Tibial nerve (tissue), 4 donors: ENCODE measurements at regions not wholly inside any gene's neighbourhood (a gene's known extent, or its start where the extent isn't known, plus 50 kb on each side); places are given as distances from the start of the nearest gene placed in this dataset.

Experiments used
- DNase-seq, 2 donors: peaks; one replicate each; pipeline ENCODE4 v3.0.0-alpha.2; 2019; ENCODE audit warnings: low spot score in 2 of 2
- H3K27ac ChIP-seq, 4 donors: fragments of 200-600 bp; sonication (generic) in 3 of 4; one replicate each; pipeline ENCODE4 v1.5.1; 2017 to 2019; ENCODE audit warnings: mild to moderate bottlenecking in 1 of 4
- H3K27me3 ChIP-seq, 2 donors: fragments of 200-600 bp; sonication (generic) in 1 of 2; one replicate each; pipeline versions ENCODE4 v1.5.1 to v1.6.0; 2017 to 2019
- H3K36me3 ChIP-seq, 3 donors: fragments of 200-600 bp; sonication (generic); one replicate each; pipeline ENCODE4 v1.5.1; 2018 to 2019
- H3K4me1 ChIP-seq, 4 donors: fragments of 200-600 bp; sonication (generic) in 3 of 4; one replicate each; pipeline ENCODE4 v1.5.1; 2017 to 2019
- H3K4me3 ChIP-seq, 4 donors: fragments of 200-600 bp; sonication (generic) in 3 of 4; one replicate each; pipeline ENCODE4 v1.5.1; 2017 to 2019; ENCODE audit warnings: mild to moderate bottlenecking in 1 of 4, moderate library complexity in 1 of 4
- H3K9me3 ChIP-seq, 4 donors: fragments of 200-600 bp; sonication (generic) in 3 of 4; one replicate each; pipeline ENCODE4 v1.5.1; 2017 to 2019
- EP300 ChIP-seq, 2 donors: sonication (generic); formaldehyde crosslinking; IDR thresholded peaks; one replicate each; pipeline ENCODE4 v1.6.1; 2017; ENCODE audit warnings: antibody characterized with exemption in 2 of 2, mild to moderate bottlenecking in 1 of 2
- POLR2A ChIP-seq, 2 donors: fragments of 450-650 bp; IDR thresholded peaks; one replicate each; pipeline ENCODE4 v1.6.1; 2017; ENCODE audit warnings: antibody characterized with exemption in 2 of 2, mild to moderate bottlenecking in 2 of 2, moderate library complexity in 2 of 2
- WGBS, 2 donors: methylation state at CpG; one replicate each; pipeline ENCODE4 v1.1.5; 2018; 5-methylcytosine and 5-hydroxymethylcytosine counted together
- TF ChIP-seq, protein P1 (sequence below), 5 experiments: fragments of 200-600 bp in 3 of 5; fragments of 450-650 bp in 2 of 5; sonication (generic) in 3 of 5; IDR thresholded peaks; one replicate each; pipeline ENCODE4 v1.5.1; 2016 to 2019; ENCODE audit warnings: antibody characterized with exemption in 5 of 5, mild to moderate bottlenecking in 3 of 5, moderate library complexity in 2 of 5

GRCh38 chr13:74886502-74886901, 595.5 kb downstream of the TBC1D4 start:
- Histone ChIP-seq H3K27me3 (no peaks in the 10 kb centered on the region), H3K9me3 (no peaks in the 10 kb centered on the region), H3K4me1 (peaks cover 0 to 7% (median 0%) of the 10 kb centered on the region in 4 donors), H3K27ac (no peak overlapping the region), H3K4me3 (no peak overlapping the region), H3K36me3 (no peaks in the 10 kb centered on the region)
- 19 to 20% methylated on average over 3 of the region's 3 CpGs for WGBS, 2 donors
- no peak for DNase-seq
- TF ChIP-seq, protein P1, sequence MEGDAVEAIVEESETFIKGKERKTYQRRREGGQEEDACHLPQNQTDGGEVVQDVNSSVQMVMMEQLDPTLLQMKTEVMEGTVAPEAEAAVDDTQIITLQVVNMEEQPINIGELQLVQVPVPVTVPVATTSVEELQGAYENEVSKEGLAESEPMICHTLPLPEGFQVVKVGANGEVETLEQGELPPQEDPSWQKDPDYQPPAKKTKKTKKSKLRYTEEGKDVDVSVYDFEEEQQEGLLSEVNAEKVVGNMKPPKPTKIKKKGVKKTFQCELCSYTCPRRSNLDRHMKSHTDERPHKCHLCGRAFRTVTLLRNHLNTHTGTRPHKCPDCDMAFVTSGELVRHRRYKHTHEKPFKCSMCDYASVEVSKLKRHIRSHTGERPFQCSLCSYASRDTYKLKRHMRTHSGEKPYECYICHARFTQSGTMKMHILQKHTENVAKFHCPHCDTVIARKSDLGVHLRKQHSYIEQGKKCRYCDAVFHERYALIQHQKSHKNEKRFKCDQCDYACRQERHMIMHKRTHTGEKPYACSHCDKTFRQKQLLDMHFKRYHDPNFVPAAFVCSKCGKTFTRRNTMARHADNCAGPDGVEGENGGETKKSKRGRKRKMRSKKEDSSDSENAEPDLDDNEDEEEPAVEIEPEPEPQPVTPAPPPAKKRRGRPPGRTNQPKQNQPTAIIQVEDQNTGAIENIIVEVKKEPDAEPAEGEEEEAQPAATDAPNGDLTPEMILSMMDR (IDR thresholded peaks at IDR 0.05), result no peak
- TF ChIP-seq POLR2A (IDR thresholded peaks at IDR 0.05), result no peak
- no peak for TF ChIP-seq EP300 (IDR thresholded peaks at IDR 0.05)

DNA sequence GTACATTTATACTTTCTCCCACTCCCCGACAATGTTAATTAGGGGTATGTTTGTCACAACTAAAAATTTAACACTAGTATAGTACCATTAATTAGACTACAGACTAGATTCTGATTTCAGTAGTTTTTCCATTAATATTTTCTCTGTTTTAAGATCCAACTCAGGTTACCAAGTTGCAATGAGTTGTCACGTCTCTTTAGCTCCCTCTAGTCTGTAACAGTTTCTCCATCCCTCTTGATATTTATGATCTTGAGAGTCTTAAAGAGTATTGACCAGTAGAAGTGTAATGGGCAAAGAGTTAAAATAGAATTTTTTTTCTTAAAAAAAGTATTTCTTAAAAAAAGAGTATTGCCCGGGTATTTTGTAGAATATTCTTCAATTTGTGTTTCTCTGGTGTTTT, 598.1 kb downstream of the TBC1D4 start:
- Histone ChIP-seq H3K4me3 (no peak overlapping the region), H3K27me3 (no peaks in the 10 kb centered on the region), H3K27ac (no peak overlapping the region), H3K36me3 (no peaks in the 10 kb centered on the region), H3K4me1 (peaks cover 0 to 7% (median 0%) of the 10 kb centered on the region in 4 donors), H3K9me3 (peaks cover 0 to 11% (median 0%) of the 10 kb centered on the region in 4 donors)
- no peak for DNase-seq
- TF ChIP-seq, protein P1 (IDR thresholded peaks at IDR 0.05), result no peak
- TF ChIP-seq POLR2A (IDR thresholded peaks at IDR 0.05), result no peak
- TF ChIP-seq EP300 (IDR thresholded peaks at IDR 0.05), result no peak
- 78 to 80% methylated on average over 3 of the region's 3 CpGs for WGBS, 2 donors

- Histone ChIP-seq H3K4me1 (no peaks in the 10 kb centered on the region), H3K36me3 (no peaks in the 10 kb centered on the region), H3K9me3 (peaks cover 0 to 14% (median 2%) of the 10 kb centered on the region in 4 donors), H3K4me3 (no peak overlapping the region), H3K27ac (no peak overlapping the region), H3K27me3 (no peaks in the 10 kb centered on the region)
- TF ChIP-seq EP300 (IDR thresholded peaks at IDR 0.05), result no peak
- TF ChIP-seq, protein P1 (IDR thresholded peaks at IDR 0.05), result no peak
- no peak for TF ChIP-seq POLR2A (IDR thresholded peaks at IDR 0.05)
- no peak for DNase-seq
Measured at GRCh38 chr13:74871369-74872070, 610.4 kb downstream of the TBC1D4 start.

GRCh38 chr13:74870865-74871264, 611.1 kb downstream of the TBC1D4 start:
- WGBS, 2 donors, result 58 to 63% methylated on average over 2 of the region's 2 CpGs
- Histone ChIP-seq H3K9me3 (peaks cover 0 to 14% (median 2%) of the 10 kb centered on the region in 4 donors), H3K36me3 (no peaks in the 10 kb centered on the region), H3K4me3 (no peak overlapping the region), H3K27me3 (no peaks in the 10 kb centered on the region), H3K27ac (no peak overlapping the region), H3K4me1 (no peaks in the 10 kb centered on the region)
- no peak for DNase-seq
- TF ChIP-seq EP300 (IDR thresholded peaks at IDR 0.05) (no peak), POLR2A (IDR thresholded peaks at IDR 0.05) (no peak)
- TF ChIP-seq, protein P1 (IDR thresholded peaks at IDR 0.05), result no peak

GRCh38 chr13:74869846-74870245, 612.1 kb downstream of the TBC1D4 start:
- Histone ChIP-seq H3K9me3 (peaks cover 0 to 14% (median 2%) of the 10 kb centered on the region in 4 donors), H3K4me1 (no peaks in the 10 kb centered on the region), H3K4me3 (no peak overlapping the region), H3K27ac (no peak overlapping the region), H3K27me3 (no peaks in the 10 kb centered on the region), H3K36me3 (no peaks in the 10 kb centered on the region)
- no peak for DNase-seq
- TF ChIP-seq, protein P1 (IDR thresholded peaks at IDR 0.05), result no peak
- TF ChIP-seq EP300 (IDR thresholded peaks at IDR 0.05), result no peak
- TF ChIP-seq POLR2A (IDR thresholded peaks at IDR 0.05), result no peak
- 73 to 80% methylated on average over 2 of the region's 2 CpGs for WGBS, 2 donors
